ENCODE measurements at regions not wholly inside any gene's neighbourhood (a gene's known extent, or its start where the extent isn't known, plus 50 kb on each side); places are given as distances from the start of the nearest gene placed in this dataset.

DNA sequence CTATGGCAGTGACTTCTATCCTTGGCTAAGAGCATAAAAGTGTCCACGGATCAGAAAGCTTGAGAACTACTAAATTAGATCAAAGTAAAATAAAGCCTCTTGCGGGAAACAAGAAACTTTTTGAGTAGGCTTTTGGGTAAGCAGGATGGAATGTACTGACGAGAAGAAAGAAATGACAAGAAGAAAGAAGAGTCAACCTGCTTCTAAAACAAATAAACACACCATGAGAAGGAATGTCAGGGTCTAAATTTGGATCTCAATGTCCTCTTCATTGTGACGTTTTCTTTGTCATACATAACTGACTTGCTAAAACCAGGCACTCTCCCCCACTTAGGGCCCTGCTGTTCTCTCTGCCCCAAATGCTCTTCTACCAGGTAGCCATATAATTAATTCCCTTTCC lies 290.1 kb upstream of the PTGER4 start:
- no peak for DNase-seq (ENCODE audit: low read depth in 2 of 2)

DNA sequence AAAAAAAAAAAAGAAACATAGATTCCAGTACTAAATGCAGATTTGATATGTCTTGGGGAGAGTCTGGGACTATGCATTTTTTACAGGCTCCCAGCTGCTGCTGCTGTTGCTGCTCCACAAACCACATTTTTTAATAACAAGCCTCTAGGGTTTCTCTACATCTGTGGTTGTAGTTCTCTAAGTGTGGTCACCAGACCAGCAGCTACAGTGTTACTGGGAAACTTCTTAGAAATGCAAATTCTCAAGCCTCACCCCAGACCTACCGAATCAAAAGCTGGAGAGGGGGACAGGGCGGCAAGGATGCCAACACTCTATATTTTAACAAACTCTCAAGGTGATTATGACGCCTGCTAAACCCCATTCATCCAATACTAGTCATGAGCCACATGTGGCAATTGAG lies 293.4 kb upstream of the PTGER4 start:
- no peak for DNase-seq (ENCODE audit: low read depth in 2 of 2)

DNA sequence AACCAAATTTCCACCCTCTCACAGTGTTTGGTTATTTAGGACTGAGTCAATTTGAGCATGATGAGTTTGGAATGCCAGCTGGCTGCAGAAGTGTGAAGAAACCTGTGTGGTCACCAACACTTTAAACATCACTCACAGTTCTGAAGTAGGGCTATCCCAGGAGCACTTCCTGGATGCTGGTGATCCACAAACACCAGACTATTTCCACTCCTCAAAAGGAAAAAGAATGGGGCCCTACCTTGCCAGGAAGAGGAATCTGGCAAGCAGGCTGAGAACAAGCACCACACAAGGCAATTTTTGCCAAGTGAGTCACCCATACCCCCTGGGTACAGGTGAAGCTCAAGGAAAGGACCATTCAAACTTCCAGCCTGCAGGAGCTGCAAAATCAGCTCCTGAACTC lies 294.2 kb upstream of the PTGER4 start:
- peak in 1 of 2 donors; percentile 22 for DNase-seq (ENCODE audit: low read depth in 2 of 2)

DNA sequence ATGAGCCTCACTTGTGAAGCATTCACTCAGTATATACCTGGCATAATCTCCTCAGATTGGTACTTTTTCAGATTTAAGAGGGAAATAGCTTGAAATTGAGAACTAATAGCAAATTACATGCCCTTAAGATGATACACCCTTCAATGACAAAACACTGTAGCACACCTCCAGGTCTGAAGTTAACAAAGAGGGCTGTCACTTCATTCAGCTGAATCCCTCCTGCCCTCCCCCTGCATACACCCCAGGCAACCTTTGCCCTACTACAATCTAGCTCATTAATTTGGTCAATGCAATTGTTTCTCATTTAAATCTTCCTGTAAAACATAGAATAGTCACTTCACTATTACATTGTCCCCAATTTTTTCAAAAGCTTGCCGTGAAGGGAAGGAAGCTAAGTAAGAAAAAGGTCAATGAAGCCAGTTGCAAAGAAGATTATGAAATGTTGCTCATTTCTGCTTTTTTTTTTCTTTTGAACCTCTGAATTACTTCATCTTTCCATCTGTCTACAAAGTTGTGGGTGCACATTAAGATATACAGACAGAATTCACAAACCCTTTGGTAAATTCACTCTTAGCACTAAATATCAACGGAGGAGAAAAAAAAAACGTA lies 294.8 kb upstream of the PTGER4 start:
- no peak for DNase-seq (ENCODE audit: low read depth in 2 of 2)

DNA sequence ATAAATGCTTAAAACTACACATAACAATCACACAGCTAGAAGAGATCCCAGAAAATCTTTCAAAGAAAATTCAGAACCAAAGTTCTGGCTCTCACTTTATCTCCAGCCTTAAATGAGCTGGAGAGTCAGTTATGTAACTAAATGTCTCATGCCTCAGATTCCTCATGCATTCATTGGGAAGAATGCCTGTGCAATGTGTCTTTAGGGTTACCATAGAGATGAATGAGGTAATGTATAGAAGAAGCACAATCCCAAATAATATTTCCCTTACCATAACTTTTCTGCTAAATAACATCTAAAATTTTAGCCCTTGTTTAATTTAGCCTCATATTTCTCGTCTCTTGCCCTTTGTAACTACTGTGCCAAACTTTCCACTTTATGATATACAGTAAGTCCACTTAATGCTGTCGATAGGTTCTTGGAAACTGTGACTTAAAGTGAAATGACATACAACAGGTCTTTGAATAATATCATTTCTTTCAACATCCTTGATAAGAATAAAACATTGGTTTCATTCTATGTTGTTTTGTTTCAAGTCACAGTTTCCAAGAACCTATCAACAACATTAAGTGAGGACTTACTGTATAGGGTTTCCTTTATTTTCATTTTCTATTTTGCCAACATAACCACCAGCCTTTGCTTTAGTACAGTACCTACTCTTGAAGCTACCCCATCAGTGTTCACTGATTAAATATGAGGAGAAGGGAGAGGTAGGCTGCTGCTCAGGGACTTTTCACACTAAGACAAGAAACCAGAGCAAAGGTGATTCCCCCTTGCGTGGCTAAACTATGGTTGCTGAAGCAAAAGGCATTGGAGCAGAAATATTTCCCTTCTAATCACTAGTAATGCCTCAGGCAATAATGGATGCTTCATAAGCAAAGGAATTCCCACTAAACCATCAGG lies 295.7 kb upstream of the PTGER4 start:
- DNase-seq (ENCODE audit: low read depth in 2 of 2) = peak in 1 of 2 donors; percentile 40

DNA sequence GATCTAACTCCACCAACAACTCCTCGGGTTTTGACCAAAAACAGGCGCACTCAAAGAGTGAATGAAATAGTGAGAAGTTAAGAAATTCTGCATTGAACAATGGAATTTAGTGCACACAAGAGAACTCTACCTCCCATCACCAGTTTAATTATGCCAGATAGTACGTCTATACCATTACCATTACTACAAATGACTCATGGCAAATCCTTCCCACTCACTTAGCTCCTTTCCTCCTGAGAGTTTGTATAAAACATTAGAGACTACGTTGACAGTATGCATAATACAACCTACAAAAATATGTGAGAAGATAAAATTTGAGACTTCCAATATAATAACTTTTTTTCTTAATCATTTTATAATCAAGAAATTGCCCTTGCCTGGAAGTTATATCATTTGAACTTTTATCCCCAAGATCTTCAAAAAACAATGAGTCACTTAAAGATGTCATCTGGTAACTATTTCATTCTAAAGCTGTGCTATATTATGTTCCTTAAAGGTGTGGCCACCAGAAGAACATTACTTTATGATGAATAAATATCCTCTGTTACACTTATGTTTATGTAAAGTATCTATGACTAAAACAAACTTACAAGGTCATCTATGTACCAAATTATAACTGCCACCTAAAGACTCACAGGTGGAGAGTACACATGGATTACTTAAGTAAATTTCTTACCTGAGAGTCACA lies 297.9 kb upstream of the PTGER4 start:
- peak in 1 of 2 donors; percentile 41 for DNase-seq (ENCODE audit: low read depth in 2 of 2)

DNA sequence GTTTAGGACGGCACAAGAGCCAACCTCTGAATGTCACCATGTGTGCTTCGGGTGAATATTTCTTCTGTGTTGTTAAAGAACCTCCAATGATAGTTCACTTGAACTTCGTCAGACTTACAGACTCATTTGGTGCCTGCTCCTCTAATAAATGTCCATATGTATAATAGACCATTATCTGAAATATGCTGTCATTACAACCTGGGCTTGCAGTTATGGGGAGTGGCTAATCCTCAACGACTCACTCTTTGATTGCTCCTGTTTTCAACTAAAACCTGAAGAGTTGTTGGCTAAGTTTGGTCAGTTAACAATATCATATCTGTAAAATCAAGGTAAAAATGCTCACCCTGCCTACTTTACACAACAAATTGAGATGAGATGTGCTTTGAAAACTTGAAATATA lies 298.7 kb upstream of the PTGER4 start:
- no peak for DNase-seq (ENCODE audit: low read depth in 2 of 2)

DNA sequence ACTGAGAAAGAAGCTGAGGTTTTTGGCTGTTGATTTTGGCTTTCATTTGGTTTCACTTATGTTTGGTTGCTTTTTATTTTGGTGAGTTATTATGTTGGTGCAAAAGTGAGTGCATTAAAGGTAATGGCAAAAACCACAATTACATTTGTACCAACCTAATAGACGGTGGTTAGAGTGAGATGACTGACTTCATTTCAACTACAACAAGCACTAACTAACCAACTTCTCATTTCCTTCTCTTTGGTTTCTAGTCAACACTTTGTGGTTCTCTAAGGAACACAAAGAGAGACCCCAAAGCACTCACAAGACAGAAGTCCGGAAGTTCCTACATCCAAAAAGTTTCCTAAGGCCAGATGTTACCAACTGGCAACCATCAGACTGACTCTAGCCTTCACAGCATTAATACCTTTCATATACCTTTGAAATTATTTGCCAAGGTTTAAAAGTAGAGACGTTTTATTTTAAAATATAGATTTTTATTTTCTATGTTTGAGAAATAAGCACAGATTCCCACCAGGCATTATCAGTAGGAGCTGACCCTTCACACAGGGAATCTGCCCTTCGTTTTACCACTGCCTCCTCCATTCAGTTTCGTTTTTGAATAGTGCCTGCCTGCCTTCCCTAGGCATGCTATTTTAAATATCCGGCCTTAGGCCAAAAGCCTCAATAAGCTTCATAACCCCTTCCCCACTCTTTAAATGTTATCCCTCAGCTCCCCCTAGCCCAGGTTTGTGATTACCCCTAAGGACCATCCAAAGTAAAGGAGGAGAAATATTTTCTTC lies 301.1 kb upstream of the PTGER4 start:
- DNase-seq (ENCODE audit: low read depth in 2 of 2) = no peak

DNA sequence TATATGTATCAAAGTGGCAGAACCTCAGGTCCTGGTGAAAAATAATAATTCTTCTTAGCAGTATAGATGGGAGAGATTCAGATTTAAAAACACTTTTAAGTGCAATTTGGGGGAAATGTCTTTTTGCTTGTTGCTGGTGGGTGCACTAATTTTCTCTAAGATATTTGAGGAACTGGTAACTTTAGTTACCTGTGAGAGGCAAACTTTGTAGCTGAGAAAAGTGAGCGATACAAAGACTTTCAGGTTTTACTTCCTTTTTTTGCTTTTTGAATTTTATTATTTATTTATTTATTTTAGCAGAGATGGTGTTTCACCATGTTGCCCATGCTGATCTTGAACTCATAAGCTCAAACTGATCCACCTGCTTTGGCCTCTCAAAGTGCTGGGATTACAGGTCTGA lies 303.1 kb upstream of the PTGER4 start:
- DNase-seq (ENCODE audit: low read depth in 2 of 2) = no peak

DNA sequence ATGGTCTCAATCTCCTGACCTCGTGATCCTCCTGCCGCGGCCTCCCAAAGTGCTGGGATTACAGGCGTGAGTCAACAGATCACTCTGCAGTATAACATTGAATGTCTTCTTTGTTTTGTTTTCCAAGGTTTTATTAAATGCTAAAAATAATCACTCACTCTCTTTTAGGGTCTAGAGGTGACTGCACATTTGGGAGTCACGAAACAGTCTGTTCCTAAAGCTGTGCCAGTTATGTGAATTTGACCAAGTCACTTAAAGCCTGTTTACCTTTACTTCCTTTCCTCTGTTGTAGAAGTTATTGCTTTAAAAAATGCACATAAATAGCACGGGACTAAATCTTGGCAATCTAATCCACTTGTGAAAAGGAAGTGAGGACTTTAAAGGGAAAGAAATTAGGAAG lies 304.9 kb upstream of the PTGER4 start:
- peak; percentile 74 to 82 for DNase-seq (ENCODE audit: low read depth in 2 of 2)

DNA sequence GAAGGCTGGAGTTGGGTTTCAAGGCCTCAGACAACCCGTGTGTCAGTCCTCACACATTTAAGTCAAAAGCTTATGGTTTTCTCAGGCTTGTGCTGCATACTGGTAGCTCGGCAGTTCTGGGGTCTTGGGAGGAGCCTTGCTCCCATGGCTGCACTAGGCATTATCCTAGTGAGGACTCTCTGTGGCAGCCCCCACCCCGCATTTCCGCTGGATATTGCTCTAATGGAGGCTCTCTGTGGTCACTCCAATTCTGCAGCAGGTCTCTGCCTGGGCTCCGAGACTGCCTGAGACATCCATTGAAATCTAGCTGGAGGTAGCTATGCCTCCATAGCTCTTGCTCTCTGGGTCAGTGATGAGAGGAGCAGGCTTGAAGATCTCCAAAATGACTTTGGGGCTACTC lies 311.5 kb upstream of the PTGER4 start:
- no peak for DNase-seq (ENCODE audit: low read depth in 2 of 2)

DNA sequence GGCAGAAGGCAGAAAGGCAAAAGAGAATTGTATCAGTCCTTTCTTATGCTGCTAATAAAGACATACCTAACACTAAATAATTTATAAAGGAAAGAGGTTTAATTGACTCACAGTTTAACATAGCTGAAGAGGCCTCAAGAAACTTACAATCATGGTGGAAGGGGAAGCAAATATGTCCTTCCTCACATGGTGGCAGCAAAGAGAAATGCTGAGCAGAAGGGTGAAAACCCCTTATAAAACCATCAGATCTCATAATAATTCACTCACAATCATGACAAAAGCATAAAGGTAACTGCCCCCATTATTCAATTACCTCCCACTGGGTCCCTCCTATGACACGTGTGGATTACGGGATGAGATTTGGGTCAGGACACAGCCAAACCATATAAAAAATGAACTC lies 312.5 kb upstream of the PTGER4 start:
- peak in 1 of 2 donors; percentile 23 for DNase-seq (ENCODE audit: low read depth in 2 of 2)

DNA sequence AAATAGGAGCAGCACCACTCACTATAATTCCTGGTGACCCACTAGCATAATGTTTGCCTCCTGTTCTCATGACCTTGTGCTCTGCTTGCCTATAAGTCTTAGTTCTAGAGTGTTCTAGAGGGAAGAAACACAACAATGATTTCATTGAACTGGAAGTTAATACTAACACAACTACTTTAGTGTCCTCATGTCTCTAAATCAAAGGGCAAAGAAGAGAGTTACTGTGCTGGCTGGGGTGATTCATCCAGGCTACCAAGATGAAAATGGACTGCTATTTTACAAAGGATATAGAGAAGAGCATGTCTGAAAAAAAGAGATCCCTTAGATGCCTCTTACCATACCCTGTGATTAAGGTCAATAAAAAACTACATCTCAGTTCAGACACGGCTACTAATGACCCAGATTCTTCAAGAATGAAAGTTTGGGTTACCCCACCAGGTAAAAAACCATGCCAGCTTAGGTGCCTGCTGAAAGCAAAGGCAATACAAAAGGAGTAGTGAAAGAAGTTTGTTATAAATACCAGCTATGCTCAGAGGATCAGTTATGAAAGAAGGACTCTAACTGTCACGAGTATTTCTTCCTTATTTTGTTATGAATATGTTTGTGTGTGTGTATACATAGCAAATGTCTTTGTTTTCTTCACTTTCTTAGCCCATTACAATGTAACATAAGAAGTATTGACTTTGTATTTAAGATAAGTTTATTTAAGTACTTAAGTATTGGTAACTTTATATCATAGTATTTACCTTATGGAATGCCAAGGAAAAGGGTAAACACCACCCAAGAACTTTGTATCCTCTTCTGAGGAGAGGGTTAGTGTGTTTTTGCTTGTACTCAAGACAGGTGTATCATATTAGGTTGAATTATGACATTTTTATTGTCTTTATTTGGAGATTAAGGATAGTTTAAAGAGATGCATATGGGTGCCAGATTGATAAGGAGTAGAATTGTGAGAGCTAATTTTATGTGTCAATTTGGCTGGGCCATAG lies 314.1 kb upstream of the PTGER4 start:
- no peak for DNase-seq (ENCODE audit: low read depth in 2 of 2)

DNA sequence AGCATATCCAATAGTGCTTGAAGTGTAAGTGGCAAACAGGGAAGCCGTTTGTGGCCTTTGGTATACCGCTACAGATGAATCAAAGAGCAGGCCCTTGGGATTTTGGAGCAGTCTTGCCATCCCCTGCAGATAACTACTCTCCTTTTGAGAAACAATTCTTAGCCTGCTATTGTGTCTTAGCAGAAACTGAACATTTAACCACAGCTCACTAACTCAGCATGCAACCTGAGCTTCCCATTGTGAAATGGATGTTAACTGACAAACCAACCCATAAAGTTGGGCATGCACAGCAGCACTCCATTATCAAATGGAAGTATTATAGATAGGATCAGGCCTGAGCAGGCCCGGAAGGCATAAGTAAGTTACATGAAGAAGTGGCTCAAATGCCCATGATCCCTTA lies 315.3 kb upstream of the PTGER4 start:
- no peak for DNase-seq (ENCODE audit: low read depth in 2 of 2)

DNA sequence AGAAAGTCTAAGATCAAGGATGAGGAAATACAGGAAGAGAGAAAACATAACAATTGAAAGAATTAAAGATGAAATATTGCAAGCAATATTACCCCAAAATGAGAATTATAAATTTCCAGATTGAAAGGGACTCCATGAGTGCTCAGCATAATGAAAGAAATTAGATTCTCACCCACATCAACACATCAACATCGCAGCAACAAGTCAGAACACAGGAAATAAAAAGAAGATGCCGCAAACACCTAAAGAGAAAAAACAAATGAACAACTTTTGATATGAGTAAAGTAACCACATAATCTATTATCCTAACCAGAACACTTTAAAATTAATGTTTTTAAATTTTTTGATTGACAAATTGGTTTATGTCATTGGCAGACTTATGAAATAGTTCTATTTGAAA lies 318.3 kb upstream of the PTGER4 start:
- no peak for DNase-seq (ENCODE audit: low read depth in 2 of 2)

DNA sequence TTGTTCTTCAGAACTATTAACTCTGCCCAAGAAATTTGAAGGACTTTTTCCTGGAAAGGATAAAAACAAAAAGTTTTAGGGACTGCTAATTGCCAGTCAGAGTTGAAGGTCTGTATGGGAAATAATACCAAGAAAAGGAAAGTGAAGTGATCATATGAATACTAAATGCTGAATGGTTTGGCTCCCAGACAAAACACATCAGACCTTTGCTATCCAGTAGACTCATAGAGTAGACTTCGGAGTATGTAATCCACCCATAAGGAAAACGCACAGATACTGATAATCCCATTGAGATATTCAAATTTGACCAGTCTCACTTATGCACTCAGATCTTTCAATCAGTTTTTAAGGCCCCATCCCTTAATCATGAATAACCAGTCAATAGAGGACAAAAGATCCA lies 319.0 kb upstream of the PTGER4 start:
- no peak for DNase-seq (ENCODE audit: low read depth in 2 of 2)

DNA sequence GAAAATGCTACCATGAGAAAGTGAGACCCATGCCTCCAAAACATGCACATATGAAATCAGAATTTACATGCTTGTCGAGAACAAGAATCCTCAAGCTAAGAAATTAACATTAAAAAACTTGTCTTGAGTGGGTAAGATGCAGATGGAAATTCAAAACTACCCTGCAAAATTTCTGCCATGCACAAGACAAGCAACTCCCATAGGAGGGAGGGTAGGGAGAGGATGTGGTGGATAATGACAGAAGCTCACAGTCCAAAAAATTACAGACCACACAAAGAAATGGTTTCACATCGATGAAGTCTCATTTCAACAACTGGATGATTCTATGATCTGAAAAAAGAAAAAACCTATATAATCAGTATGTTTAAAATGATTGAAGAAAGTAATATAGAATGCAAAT lies 319.9 kb upstream of the PTGER4 start:
- no peak for DNase-seq (ENCODE audit: low read depth in 2 of 2)

DNA sequence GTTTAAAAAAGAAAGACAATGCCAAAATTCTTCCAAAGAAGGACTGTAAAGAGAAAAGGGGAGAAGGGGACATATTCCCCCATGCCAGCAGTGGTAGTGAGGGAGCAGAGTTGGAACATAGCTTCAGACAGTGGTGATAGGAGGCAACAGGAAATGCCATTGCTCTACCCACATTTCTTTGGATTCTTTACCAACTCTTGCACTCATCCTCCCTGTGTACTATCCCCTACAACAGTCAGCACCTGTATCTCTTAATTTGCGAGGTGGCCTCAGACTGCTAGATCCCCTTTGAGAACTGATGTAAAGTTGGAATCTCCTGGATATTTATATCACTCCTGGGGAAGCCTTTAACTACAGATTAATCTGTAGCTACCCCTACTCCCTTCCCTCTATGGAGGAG lies 320.6 kb upstream of the PTGER4 start:
- DNase-seq (ENCODE audit: low read depth in 2 of 2) = no peak

DNA sequence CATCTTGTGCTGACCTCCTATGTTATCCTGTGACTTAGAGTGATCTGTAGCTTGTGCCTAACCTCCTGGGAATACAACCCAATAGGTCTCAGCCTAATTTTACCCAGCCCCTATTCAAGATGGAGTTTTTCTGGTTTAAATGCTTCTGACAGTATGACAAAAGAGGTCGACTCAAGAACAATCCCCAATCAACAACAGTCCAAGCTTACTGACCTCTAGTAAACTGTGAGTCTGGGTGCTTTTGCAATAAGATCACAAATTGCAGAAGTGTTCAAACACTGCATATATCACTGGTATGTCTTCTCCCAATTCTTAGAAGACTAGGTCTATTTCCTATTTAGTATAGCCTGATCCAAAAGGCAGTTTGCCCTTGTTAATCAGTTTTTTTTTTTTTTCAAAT lies 323.5 kb upstream of the PTGER4 start:
- no peak for DNase-seq (ENCODE audit: low read depth in 2 of 2)

DNA sequence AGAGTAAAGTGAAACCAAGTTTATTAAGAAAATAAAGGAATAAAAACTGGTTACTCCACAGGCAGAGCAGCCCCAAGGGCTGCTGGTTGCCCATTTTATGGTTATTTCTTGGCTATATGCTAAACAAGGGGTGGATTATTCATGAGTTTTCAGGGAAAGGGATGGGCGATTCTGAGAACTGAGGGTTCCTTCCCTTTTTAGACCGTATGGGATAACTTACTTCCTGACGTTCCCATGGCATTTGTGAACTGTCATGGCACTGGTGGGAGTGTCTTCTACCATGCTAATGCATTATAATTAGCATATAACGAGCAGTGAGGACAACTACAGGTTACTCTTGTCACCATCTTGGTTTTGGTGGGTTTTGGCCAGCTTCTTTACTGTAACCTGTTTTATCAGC lies 323.9 kb upstream of the PTGER4 start:
- DNase-seq (ENCODE audit: low read depth in 2 of 2) = no peak

DNA sequence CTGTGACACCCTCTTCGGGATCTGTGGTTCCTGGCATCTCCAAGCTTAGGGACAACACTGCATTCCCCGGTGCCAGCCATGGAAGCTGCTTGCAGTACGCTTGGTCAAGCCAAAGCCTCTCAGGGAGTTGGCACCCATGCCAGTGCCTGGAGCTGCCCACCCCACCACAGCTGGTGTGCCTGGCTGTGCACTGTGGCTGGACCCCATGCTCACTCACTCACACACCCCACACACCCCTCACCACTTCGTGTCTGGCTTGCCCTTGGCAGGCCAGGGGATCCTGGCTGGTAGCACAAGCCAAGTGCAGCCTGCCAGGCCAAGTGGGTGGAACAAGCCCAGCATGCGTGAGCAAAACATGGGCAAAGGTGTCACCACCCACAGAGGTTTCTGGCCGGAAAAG lies 324.5 kb upstream of the PTGER4 start:
- no peak for DNase-seq (ENCODE audit: low read depth in 2 of 2)
